Activated CD8-positive, alpha-beta T cell treated with anti-CD3 and anti-CD28 coated beads for 36 hours (primary cell): ENCODE measurements at regions not wholly inside any gene's neighbourhood (a gene's known extent, or its start where the extent isn't known, plus 50 kb on each side); places are given as distances from the start of the nearest gene placed in this dataset.

ENCODE experiments used
- ATAC-seq: fragments of 200-7000 bp; cut with Tn5 transposase; one replicate; pipeline ENCODE4 v1.10.0; 2021; ENCODE audit warnings: mild to moderate bottlenecking, moderate library complexity
- CTCF ChIA-PET: fragments of 350-600 bp; sonication (Branson Sonifier 250); formaldehyde crosslinking; loops from one replicate; lab custom pipeline; 2021; ENCODE audit warnings: antibody characterized with exemption; lab: Charles Lee
- POLR2A ChIA-PET: fragments of 350-600 bp; sonication (Branson Sonifier 250); formaldehyde crosslinking; loops from one replicate; lab custom pipeline; 2021; ENCODE audit warnings: antibody characterized with exemption; lab: Charles Lee
- DNase-seq: peaks from one replicate; pipeline ENCODE4 v3.0.0-alpha.2; 2020
- H3K27ac Mint-ChIP-seq: one replicate; pipeline ENCODE4 v1.8.0; 2021; ENCODE audit warnings: mild to moderate bottlenecking, mixed read lengths
- H3K27me3 Mint-ChIP-seq: one replicate; pipeline ENCODE4 v1.8.0; 2021; ENCODE audit warnings: mixed read lengths
- H3K36me3 Mint-ChIP-seq: one replicate; pipeline ENCODE4 v1.8.0; 2021; ENCODE audit warnings: low read depth, mixed read lengths
- H3K4me1 Mint-ChIP-seq: one replicate; pipeline ENCODE4 v1.8.0; 2021; ENCODE audit warnings: low read depth, mixed read lengths
- H3K4me3 Mint-ChIP-seq: one replicate; pipeline ENCODE4 v1.8.0; 2021; ENCODE audit warnings: mild to moderate bottlenecking, moderate library complexity, mixed read lengths
- H3K9me3 Mint-ChIP-seq: one replicate; pipeline ENCODE4 v1.8.0; 2021; ENCODE audit warnings: mixed read lengths
- intact Hi-C: fragments of 100-400 bp; cut with micrococcal nuclease; formaldehyde crosslinking; loops from one replicate; pipeline ENCODE4 v1.10.0; 2022
- TF ChIP-seq, protein P1 (sequence below): fragments of 200-600 bp; IDR thresholded peaks from one replicate; pipeline ENCODE4 v1.8.0; 2022; ENCODE audit warnings: antibody characterized with exemption, mild to moderate bottlenecking

DNA sequence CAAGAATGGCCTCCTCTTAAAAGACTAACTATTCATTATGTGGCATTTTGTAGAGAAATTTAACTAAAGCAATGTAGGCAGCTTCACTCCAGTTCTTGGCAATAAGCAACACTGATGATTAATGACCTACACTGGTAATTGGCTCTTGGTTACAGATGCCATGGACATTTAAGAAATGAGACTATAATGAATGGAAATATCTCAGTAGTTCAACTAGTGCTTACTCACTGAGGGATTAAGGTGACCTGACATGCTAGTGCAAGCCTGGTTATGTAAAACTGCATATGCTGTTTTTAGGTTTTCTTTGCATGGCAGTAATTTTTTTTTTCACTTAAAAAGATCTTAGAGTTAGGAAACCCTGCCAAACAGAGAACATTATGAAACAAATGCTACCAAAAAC lies 152.7 kb upstream of the AADAT start:
- CTCF ChIA-PET = no interaction called here
- ATAC-seq = no peak
- H3K9me3 Mint-ChIP-seq = no peaks in the 10 kb centered on the region
- no peaks in the 10 kb centered on the region for H3K4me1 Mint-ChIP-seq
- no peaks in the 10 kb centered on the region for H3K36me3 Mint-ChIP-seq
- no peak overlapping the region for H3K4me3 Mint-ChIP-seq
- POLR2A ChIA-PET = no interaction called here
- TF ChIP-seq, protein P1, sequence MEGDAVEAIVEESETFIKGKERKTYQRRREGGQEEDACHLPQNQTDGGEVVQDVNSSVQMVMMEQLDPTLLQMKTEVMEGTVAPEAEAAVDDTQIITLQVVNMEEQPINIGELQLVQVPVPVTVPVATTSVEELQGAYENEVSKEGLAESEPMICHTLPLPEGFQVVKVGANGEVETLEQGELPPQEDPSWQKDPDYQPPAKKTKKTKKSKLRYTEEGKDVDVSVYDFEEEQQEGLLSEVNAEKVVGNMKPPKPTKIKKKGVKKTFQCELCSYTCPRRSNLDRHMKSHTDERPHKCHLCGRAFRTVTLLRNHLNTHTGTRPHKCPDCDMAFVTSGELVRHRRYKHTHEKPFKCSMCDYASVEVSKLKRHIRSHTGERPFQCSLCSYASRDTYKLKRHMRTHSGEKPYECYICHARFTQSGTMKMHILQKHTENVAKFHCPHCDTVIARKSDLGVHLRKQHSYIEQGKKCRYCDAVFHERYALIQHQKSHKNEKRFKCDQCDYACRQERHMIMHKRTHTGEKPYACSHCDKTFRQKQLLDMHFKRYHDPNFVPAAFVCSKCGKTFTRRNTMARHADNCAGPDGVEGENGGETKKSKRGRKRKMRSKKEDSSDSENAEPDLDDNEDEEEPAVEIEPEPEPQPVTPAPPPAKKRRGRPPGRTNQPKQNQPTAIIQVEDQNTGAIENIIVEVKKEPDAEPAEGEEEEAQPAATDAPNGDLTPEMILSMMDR = no peak
- H3K27ac Mint-ChIP-seq = no peak overlapping the region
- intact Hi-C loops = no loop called here
- H3K27me3 Mint-ChIP-seq = no peaks in the 10 kb centered on the region
- DNase-seq = no peak

DNA sequence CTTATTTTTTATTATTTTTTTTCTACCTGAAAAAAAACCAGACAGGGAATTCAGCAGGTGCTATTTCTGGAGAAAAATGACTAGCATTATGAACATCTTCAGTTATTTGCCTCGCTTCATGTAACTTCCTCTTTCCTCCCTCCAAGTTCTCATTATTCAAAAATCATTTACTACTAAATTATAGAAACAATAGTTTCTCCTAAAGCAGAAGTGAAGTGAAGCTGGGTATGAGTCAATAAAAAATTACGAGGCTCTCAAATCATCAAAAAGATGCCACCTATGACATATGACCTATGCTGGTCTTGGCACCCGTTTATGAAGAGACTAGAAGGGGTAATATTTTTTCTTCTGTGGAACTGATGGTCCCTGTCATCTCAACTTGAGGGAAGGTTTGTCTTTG lies 145.0 kb upstream of the AADAT start:
- ChIA-PET POLR2A (interaction anchor here (0.7 kb wide), 1 partner anchor 34 kb away, joined by 3 read pairs; no protein-coding TSS in a partner anchor), CTCF (no interaction called here)
- no peak overlapping the region for H3K4me3 Mint-ChIP-seq
- H3K27me3 Mint-ChIP-seq = no peaks in the 10 kb centered on the region
- no peaks in the 10 kb centered on the region for H3K9me3 Mint-ChIP-seq
- ATAC-seq (no peak), DNase-seq (no peak)
- TF ChIP-seq, protein P1 = no peak
- H3K27ac Mint-ChIP-seq = no peak overlapping the region
- intact Hi-C loops = loop anchor here (10.0 kb wide), 1 partner anchor 100 kb away; no protein-coding TSS in a partner anchor
- no peaks in the 10 kb centered on the region for H3K4me1 Mint-ChIP-seq
- H3K36me3 Mint-ChIP-seq = no peaks in the 10 kb centered on the region

DNA sequence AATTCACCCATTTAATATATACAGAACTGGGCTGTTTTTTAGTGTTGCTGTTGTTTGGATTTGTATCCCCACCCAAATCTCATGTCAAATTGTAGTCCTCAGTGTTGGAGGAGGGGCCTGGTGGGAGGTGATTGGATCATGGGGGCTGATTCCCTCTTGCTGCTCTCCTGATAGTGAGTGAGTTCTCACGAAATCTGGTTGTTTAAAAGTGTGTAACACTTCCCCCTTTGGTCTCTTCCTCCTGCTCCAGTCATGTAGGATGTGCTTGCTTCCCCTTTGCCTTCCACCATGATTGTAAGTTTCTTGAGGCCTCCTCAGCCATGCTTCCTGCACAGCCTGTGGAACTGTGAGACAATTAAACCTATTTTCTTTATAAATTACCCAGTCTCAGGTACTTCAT lies 141.6 kb upstream of the AADAT start:
- no peak for ATAC-seq
- Mint-ChIP-seq H3K27me3 (no peaks in the 10 kb centered on the region), H3K36me3 (no peaks in the 10 kb centered on the region), H3K4me1 (no peaks in the 10 kb centered on the region), H3K4me3 (no peak overlapping the region), H3K9me3 (no peaks in the 10 kb centered on the region), H3K27ac (no peak overlapping the region)
- POLR2A ChIA-PET = no interaction called here
- no peak for DNase-seq
- TF ChIP-seq, protein P1 = no peak
- CTCF ChIA-PET = no interaction called here
- intact Hi-C loops = loop anchor here (10.0 kb wide), 1 partner anchor 97 kb away; no protein-coding TSS in a partner anchor

- Mint-ChIP-seq H3K27ac (no peak overlapping the region), H3K27me3 (no peaks in the 10 kb centered on the region), H3K4me1 (no peaks in the 10 kb centered on the region), H3K4me3 (no peak overlapping the region), H3K9me3 (no peaks in the 10 kb centered on the region), H3K36me3 (no peaks in the 10 kb centered on the region)
- ChIA-PET CTCF (no interaction called here), POLR2A (no interaction called here)
- ATAC-seq = no peak
- intact Hi-C loops = loop anchor here (10.0 kb wide), 1 partner anchor 95 kb away; no protein-coding TSS in a partner anchor
- DNase-seq = no peak
- TF ChIP-seq, protein P1 = no peak
These were observed 140.5 kb upstream of the AADAT start for GRCh38 chr4:170230242-170230641.

- ATAC-seq = no peak
- CTCF ChIA-PET = no interaction called here
- intact Hi-C loops = no loop called here
These were observed 139.2 kb upstream of the AADAT start for GRCh38 chr4:170229006-170229405.

More at GRCh38 chr4:170229006-170229405, 139.2 kb upstream of the AADAT start:
- no peak for DNase-seq
- TF ChIP-seq, protein P1 = no peak
- Mint-ChIP-seq H3K27ac (no peak overlapping the region), H3K9me3 (no peaks in the 10 kb centered on the region), H3K36me3 (no peaks in the 10 kb centered on the region), H3K4me1 (no peaks in the 10 kb centered on the region), H3K27me3 (no peaks in the 10 kb centered on the region), H3K4me3 (no peak overlapping the region)
- POLR2A ChIA-PET = no interaction called here
